ENCODE measurements at regions not wholly inside any gene's neighbourhood (a gene's known extent, or its start where the extent isn't known, plus 50 kb on each side); places are given as distances from the start of the nearest gene placed in this dataset.

- H4K5ac ChIP-seq (ENCODE audit: insufficient read length, low read depth, low read length) = no peak overlapping the region
- TF ChIP-seq BACH1 (IDR thresholded peaks at IDR 0.05; ENCODE audit: low read length) (no peak), CEBPB (IDR thresholded peaks at IDR 0.05; ENCODE audit: low read depth, low read length) (no peak)
Observed at GRCh38 chr9:71629578-71630215, 138.6 kb downstream of the CEMIP2 start.

More at GRCh38 chr9:71629578-71630215, 138.6 kb downstream of the CEMIP2 start:
- no peak overlapping the region for H3K14ac ChIP-seq (ENCODE audit: insufficient read length)
- no peak overlapping the region for H2BK120ac ChIP-seq (replicated peaks; ENCODE audit: low read depth, low read length)
- H3K18ac ChIP-seq (ENCODE audit: extremely low read depth, low read length) = no peak overlapping the region
- no peaks in the 10 kb centered on the region for H3K23me2 ChIP-seq (ENCODE audit: low read depth, low read length)
- WGBS, 2 experiments (ENCODE audit: extremely low coverage in 1 of 2, insufficient coverage in 1 of 2, insufficient read length in 1 of 2, insufficient replicate concordance in 2 of 2, low coverage in 1 of 2, low lambda C conversion rate in 2 of 2, missing lambda C conversion rate in 1 of 2) = 60% methylated on average over 3 of the region's 3 CpGs; no CpG with 5 or more reads in 1 of the 2 experiments
- no peak overlapping the region for H3K4me3 ChIP-seq (ENCODE audit: extremely low read depth in 1 of 4, insufficient read depth in 2 of 4, low read depth in 3 of 4, low read length in 4 of 4)
- no peaks in the 10 kb centered on the region for H3K36me3 ChIP-seq (ENCODE audit: control insufficient read depth in 2 of 4, insufficient read depth in 4 of 4, low read length in 3 of 4)
- H3K4me1 ChIP-seq (replicated peaks in 1 of 4; ENCODE audit: control insufficient read depth in 3 of 4, insufficient read depth in 4 of 4, low read length in 3 of 4) = no peaks in the 10 kb centered on the region; a peak in 1 of 7 replicates
- no peak overlapping the region for H2AK5ac ChIP-seq (ENCODE audit: low read depth, low read length)
- no peak overlapping the region for H2AFZ ChIP-seq (ENCODE audit: low read length)
- no peak overlapping the region for H3K4ac ChIP-seq (replicated peaks; ENCODE audit: insufficient read length, low read depth, low read length)
- no peak overlapping the region for H2BK5ac ChIP-seq (ENCODE audit: low read depth, low read length)
- H2BK12ac ChIP-seq (ENCODE audit: low read depth, low read length) = no peak overlapping the region
- H4K8ac ChIP-seq (ENCODE audit: extremely low read depth, insufficient read depth, low read length) = no peak overlapping the region
- H2BK20ac ChIP-seq (ENCODE audit: low read length) = no peak overlapping the region
- H3K23ac ChIP-seq (ENCODE audit: insufficient read length) = no peak overlapping the region
- H3K79me2 ChIP-seq (ENCODE audit: control insufficient read depth in 1 of 2, insufficient read depth in 2 of 2, low read length in 2 of 2) = no peaks in the 10 kb centered on the region
- H3K27ac ChIP-seq (ENCODE audit: low read depth, low read length) = no peak overlapping the region
- no peak overlapping the region for H4K91ac ChIP-seq (replicated peaks; ENCODE audit: insufficient read length, low read length)
- no peak overlapping the region for H3K4me2 ChIP-seq (ENCODE audit: insufficient read depth in 1 of 2, low read depth in 2 of 2, low read length in 2 of 2)
- no peaks in the 10 kb centered on the region for H3K79me1 ChIP-seq (ENCODE audit: low read depth, low read length)
- no peak overlapping the region for H3K56ac ChIP-seq (replicated peaks; ENCODE audit: insufficient read length, low read depth, low read length)
- no peaks in the 10 kb centered on the region for H3K9me3 ChIP-seq (ENCODE audit: insufficient read depth in 2 of 2, low read depth in 1 of 2, low read length in 1 of 2)
- FAIRE-seq (no peak), DNase-seq (ENCODE audit: low read depth in 1 of 2, low spot score in 2 of 2) (no peak)
- no peaks in the 10 kb centered on the region for H4K20me1 ChIP-seq (replicated peaks in 1 of 2; ENCODE audit: control insufficient read depth in 1 of 2, insufficient read depth in 2 of 2, low read length in 2 of 2)
- no peak overlapping the region for H3K9ac ChIP-seq (replicated peaks in 1 of 4; ENCODE audit: extremely low read depth in 1 of 4, low read depth in 3 of 4, low read length in 3 of 4)
- ChIA-PET POLR2A (ENCODE audit: partially characterized antibody) (no interaction called here), CTCF (ENCODE audit: partially characterized antibody) (interaction anchor here (0.9 to 3.9 kb wide), 21 partner anchors 9 to 344 kb away, joined by 3 to 22 read pairs (median 5); no protein-coding TSS in a partner anchor)
- H3K27me3 ChIP-seq (replicated peaks in 1 of 4; ENCODE audit: control insufficient read depth in 3 of 4, extremely low read depth in 1 of 4, insufficient read depth in 3 of 4, low read length in 3 of 4) = no peaks in the 10 kb centered on the region; a peak in 1 of 7 replicates
- no peak overlapping the region for H2BK15ac ChIP-seq (ENCODE audit: low read length)
